Skeletal muscle tissue (tissue), 3 donors: ENCODE measurements at regions not wholly inside any gene's neighbourhood (a gene's known extent, or its start where the extent isn't known, plus 50 kb on each side); places are given as distances from the start of the nearest gene placed in this dataset.

Source experiments
- H3K27ac ChIP-seq: one replicate; pipeline ENCODE4 v1.7.0; 2013; ENCODE audit warnings: mild to moderate bottlenecking, low read depth, low read length, inconsistent platforms
- H3K27me3 ChIP-seq, 3 donors: one replicate each; pipeline ENCODE4 v1.7.0; 2013; ENCODE audit warnings: low read length in 3 of 3; ENCODE audit not compliant: control insufficient read depth in 3 of 3, insufficient read depth in 3 of 3
- H3K36me3 ChIP-seq, 3 donors: one replicate each; pipeline ENCODE4 v1.7.0; 2013; ENCODE audit warnings: low read length in 3 of 3; ENCODE audit not compliant: control insufficient read depth in 3 of 3, insufficient read depth in 3 of 3
- H3K4me1 ChIP-seq, 3 donors: one replicate each; pipeline ENCODE4 v1.7.0; 2013; ENCODE audit warnings: low read length in 3 of 3, mild to moderate bottlenecking in 3 of 3; ENCODE audit not compliant: control insufficient read depth in 3 of 3, insufficient read depth in 3 of 3
- H3K4me3 ChIP-seq, 3 donors: one replicate each; pipeline ENCODE4 v1.7.0; 2013; ENCODE audit warnings: low read length in 3 of 3
- H3K9ac ChIP-seq, 3 donors: one replicate each; pipeline ENCODE4 v1.7.0; 2013; ENCODE audit warnings: low read length in 3 of 3, mild to moderate bottlenecking in 3 of 3, moderate library complexity in 2 of 3, low read depth in 1 of 3
- H3K9me3 ChIP-seq, 3 donors: one replicate each; pipeline ENCODE4 v1.7.0; 2013; ENCODE audit warnings: low read length in 3 of 3; ENCODE audit not compliant: control insufficient read depth in 3 of 3
- donor health status: Osteomylitis.

DNA sequence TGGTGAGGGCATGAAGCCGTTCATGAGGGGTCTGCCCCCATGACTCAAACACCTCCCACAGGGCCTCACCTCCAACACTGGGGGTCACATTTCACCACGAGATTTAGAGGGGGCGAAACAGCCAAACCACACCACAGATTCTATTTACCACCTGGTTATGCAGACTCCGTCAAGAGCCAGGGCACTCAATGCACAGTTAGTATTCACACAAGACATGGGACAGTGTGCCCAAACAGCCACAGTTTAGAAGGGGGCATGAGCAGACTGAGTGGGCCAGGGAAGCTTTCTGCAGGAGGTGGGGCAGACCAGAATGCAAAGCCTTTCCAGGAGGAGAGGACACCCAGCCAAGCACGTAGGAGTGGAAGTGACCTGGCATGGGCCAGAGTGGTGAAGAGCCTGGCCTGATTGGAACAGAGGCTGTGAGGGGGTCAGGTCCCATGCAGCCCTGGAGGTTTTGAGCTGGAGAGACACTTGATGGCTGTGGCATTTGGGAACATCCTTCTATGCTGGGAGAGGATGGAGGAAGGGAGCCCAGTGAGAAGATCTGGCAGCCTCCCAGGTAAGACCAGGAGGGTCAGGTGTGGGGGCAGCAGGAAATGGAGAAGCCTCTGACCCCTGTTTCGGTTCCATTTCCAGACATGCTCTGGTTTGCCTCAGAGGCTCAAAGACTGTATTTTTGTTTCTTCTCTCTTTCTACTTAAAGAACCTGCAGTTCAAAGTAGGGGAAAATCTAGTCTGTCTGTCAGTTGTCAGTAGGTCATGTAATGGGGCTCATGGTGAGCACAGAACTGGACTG lies 199.1 kb upstream of the NCAM1 start:
- Histone ChIP-seq H3K4me1 (peaks cover 0 to 7% (median 4%) of the 10 kb centered on the region in 3 donors), H3K9ac (no peak overlapping the region), H3K4me3 (no peak overlapping the region), H3K27ac (no peak overlapping the region), H3K27me3 (peaks cover 0 to 5% (median 0%) of the 10 kb centered on the region in 3 donors), H3K9me3 (no peaks in the 10 kb centered on the region), H3K36me3 (no peaks in the 10 kb centered on the region)

- Histone ChIP-seq H3K4me1 (peaks cover 0 to 7% (median 0%) of the 10 kb centered on the region in 3 donors), H3K4me3 (no peak overlapping the region), H3K9ac (no peak overlapping the region), H3K27me3 (peaks cover 0 to 5% (median 0%) of the 10 kb centered on the region in 3 donors), H3K9me3 (no peaks in the 10 kb centered on the region), H3K27ac (no peak overlapping the region), H3K36me3 (no peaks in the 10 kb centered on the region)
These were observed 198.5 kb upstream of the NCAM1 start for GRCh38 chr11:112762707-112763090.

DNA sequence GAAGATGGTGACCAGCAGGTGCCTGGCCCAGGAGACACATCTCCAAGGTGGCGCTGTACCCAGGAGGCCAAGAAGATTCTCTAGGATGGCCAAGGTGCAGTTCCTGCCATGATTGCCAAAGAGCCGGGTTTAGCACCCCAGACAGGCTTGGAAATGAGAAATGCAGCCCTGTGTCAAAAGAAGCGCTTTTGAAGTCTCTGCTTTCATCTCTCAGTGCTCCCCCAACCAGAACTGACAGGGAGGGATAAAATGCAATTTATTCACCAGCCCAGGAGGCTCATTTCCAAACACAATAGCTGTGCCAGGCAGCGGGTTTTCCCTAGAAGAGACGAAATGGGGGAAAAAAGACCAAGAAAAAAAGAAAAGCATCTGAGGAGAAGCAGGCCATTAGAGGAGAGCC lies 195.9 kb upstream of the NCAM1 start:
- Histone ChIP-seq H3K27ac (no peak overlapping the region), H3K9me3 (no peaks in the 10 kb centered on the region), H3K4me1 (peaks cover 2 to 19% (median 11%) of the 10 kb centered on the region in 3 donors), H3K4me3 (no peak overlapping the region), H3K36me3 (no peaks in the 10 kb centered on the region), H3K27me3 (peaks cover 0 to 2% (median 0%) of the 10 kb centered on the region in 3 donors), H3K9ac (no peak overlapping the region)

- no peak overlapping the region for H3K4me3 ChIP-seq
- no peaks in the 10 kb centered on the region for H3K36me3 ChIP-seq
- H3K27me3 ChIP-seq: no peaks in the 10 kb centered on the region
- peaks cover 2 to 22% (median 17%) of the 10 kb centered on the region in 3 donors for H3K4me1 ChIP-seq
- no peak overlapping the region for H3K9ac ChIP-seq
- no peak overlapping the region for H3K27ac ChIP-seq
- H3K9me3 ChIP-seq: no peaks in the 10 kb centered on the region
These were observed 192.1 kb upstream of the NCAM1 start for GRCh38 chr11:112769170-112769569.

GRCh38 chr11:112769584-112769983 lies 191.6 kb upstream of the NCAM1 start:
- H3K9me3 ChIP-seq: no peaks in the 10 kb centered on the region
- no peak overlapping the region for H3K9ac ChIP-seq
- no peaks in the 10 kb centered on the region for H3K36me3 ChIP-seq
- H3K27me3 ChIP-seq: no peaks in the 10 kb centered on the region
- H3K27ac ChIP-seq: no peak overlapping the region
- peaks cover 2 to 22% (median 17%) of the 10 kb centered on the region in 3 donors for H3K4me1 ChIP-seq
- H3K4me3 ChIP-seq: no peak overlapping the region

DNA sequence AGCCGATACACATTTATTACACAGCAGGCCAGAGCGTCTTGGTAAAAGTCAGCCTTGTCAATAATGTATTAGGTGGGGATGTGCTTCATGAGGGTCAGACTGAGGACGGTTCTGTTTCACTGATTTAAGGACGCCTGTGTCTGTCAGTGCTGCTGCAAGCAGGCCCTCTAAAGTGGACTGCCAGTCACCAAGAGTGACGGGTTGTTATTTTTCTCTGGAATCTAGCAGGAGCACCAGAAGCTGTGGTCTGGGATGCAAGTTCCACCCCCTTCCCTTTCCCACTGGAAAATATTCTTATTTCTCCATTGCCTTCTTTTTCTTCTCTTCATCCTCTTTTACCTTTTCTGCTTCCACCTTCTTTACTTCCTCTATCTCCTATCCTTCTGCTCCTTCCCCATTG lies 191.2 kb upstream of the NCAM1 start:
- Histone ChIP-seq H3K9ac (no peak overlapping the region), H3K27me3 (no peaks in the 10 kb centered on the region), H3K4me1 (peaks cover 2 to 22% (median 17%) of the 10 kb centered on the region in 3 donors), H3K4me3 (no peak overlapping the region), H3K27ac (no peak overlapping the region), H3K36me3 (no peaks in the 10 kb centered on the region), H3K9me3 (no peaks in the 10 kb centered on the region)

DNA sequence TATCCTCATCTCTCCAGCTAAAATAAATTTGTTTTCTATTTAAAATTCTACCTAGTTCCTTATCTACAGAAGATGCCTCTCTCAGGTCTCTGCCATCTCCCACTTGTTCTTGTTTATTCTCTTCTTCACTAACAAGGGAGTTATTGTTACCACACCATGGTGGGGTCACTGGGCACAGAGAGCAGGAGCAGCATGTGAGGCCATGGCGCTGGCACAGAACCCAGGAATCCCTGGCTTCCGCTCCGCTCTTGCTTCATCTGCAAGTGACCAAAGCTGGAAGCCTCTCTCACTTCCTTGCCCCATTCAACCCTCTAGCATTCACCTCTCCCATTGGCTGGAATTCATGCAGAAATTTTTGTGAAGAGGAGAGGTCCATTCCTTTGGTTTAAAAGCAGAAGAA lies 190.7 kb upstream of the NCAM1 start:
- Histone ChIP-seq H3K9me3 (no peaks in the 10 kb centered on the region), H3K36me3 (no peaks in the 10 kb centered on the region), H3K9ac (no peak overlapping the region), H3K27me3 (no peaks in the 10 kb centered on the region), H3K4me1 (peaks cover 2 to 22% (median 17%) of the 10 kb centered on the region in 3 donors), H3K4me3 (no peak overlapping the region), H3K27ac (no peak overlapping the region)

GRCh38 chr11:112771851-112772250 lies 189.4 kb upstream of the NCAM1 start:
- no peak overlapping the region for H3K4me3 ChIP-seq
- no peaks in the 10 kb centered on the region for H3K27me3 ChIP-seq
- H3K36me3 ChIP-seq: no peaks in the 10 kb centered on the region
- H3K9me3 ChIP-seq: no peaks in the 10 kb centered on the region
- H3K4me1 ChIP-seq: peaks cover 7 to 28% (median 22%) of the 10 kb centered on the region in 3 donors
- H3K27ac ChIP-seq: no peak overlapping the region
- no peak overlapping the region for H3K9ac ChIP-seq

GRCh38 chr11:112773264-112773663 lies 188.0 kb upstream of the NCAM1 start:
- no peak overlapping the region for H3K27ac ChIP-seq
- no peaks in the 10 kb centered on the region for H3K9me3 ChIP-seq
- H3K4me1 ChIP-seq: peaks cover 12 to 35% (median 32%) of the 10 kb centered on the region in 3 donors
- no peak overlapping the region for H3K4me3 ChIP-seq
- no peaks in the 10 kb centered on the region for H3K27me3 ChIP-seq
- H3K9ac ChIP-seq: no peak overlapping the region
- H3K36me3 ChIP-seq: no peaks in the 10 kb centered on the region

GRCh38 chr11:112776834-112777233 lies 184.4 kb upstream of the NCAM1 start:
- Histone ChIP-seq H3K36me3 (no peaks in the 10 kb centered on the region), H3K9ac (peak overlapping the region in 1 of 3 donors; percentile 55), H3K4me3 (no peak overlapping the region), H3K27ac (no peak overlapping the region), H3K9me3 (no peaks in the 10 kb centered on the region), H3K4me1 (peaks cover 10 to 21% (median 20%) of the 10 kb centered on the region in 3 donors), H3K27me3 (peaks cover 0 to 6% (median 0%) of the 10 kb centered on the region in 3 donors)
